A549 (cell line): ENCODE measurements at regions not wholly inside any gene's neighbourhood (a gene's known extent, or its start where the extent isn't known, plus 50 kb on each side); places are given as distances from the start of the nearest gene placed in this dataset.

Source experiments
- BHLHE40 ChIP-seq: IDR thresholded peaks from 2 replicates; pipeline ENCODE4 v1.6.1; 2012; ENCODE audit warnings: low read depth, low read length, inconsistent platforms
- CEBPB ChIP-seq, 2 experiments: fragments of >200 bp in 1 of 2; sonication (Bioruptor Twin) in 1 of 2; formaldehyde crosslinking in 1 of 2; IDR thresholded peaks; 2 replicates each; pipeline ENCODE4 v1.6.1; 2012 to 2016
- EP300 ChIP-seq, 2 experiments: fragments of >200 bp; sonication (Bioruptor Twin); formaldehyde crosslinking; IDR thresholded peaks; 2 replicates in 1 of 2; 3 replicates in 1 of 2; pipeline ENCODE4 v1.6.1; 2016 to 2017
- JUN ChIP-seq, 2 experiments: fragments of >200 bp; sonication (Bioruptor Twin); formaldehyde crosslinking; IDR thresholded peaks; 2 replicates in 1 of 2; 3 replicates in 1 of 2; pipeline ENCODE4 v1.6.1; 2016 to 2017
- MAFK ChIP-seq: fragments of 450-650 bp; IDR thresholded peaks from 2 replicates; pipeline ENCODE4 v1.6.1; 2014; ENCODE audit not compliant: partially characterized antibody
- MYC ChIP-seq: IDR thresholded peaks from 2 replicates; pipeline ENCODE4 v1.6.1; 2012; ENCODE audit warnings: mild to moderate bottlenecking, inconsistent platforms, low read length, improper control_type of control experiment, borderline replicate concordance
- POLR2A ChIP-seq: IDR thresholded peaks from 2 replicates; pipeline ENCODE4 v1.6.1; 2012; ENCODE audit warnings: mild to moderate bottlenecking, low read length
- SMC3 ChIP-seq: fragments of >200 bp; sonication (Bioruptor Twin); formaldehyde crosslinking; IDR thresholded peaks from 3 replicates; pipeline ENCODE4 v1.6.1; 2018; ENCODE audit warnings: inconsistent platforms
- TF ChIP-seq, protein P1 (sequence below): fragments of >200 bp; sonication (Bioruptor Twin); formaldehyde crosslinking; IDR thresholded peaks from 3 replicates; pipeline ENCODE4 v1.5.1; 2016
- TF ChIP-seq, protein P2 (sequence below): fragments of 150-350 bp; IDR thresholded peaks from 2 replicates; pipeline ENCODE4 v1.6.1; 2014; ENCODE audit warnings: low read depth, mild to moderate bottlenecking, low read length
- TF ChIP-seq, protein P3 (sequence below): fragments of 200-600 bp; sonication (generic); IDR thresholded peaks from 2 replicates; pipeline ENCODE4 v1.6.1; 2016; ENCODE audit warnings: antibody characterized with exemption, mild to moderate bottlenecking, moderate library complexity

DNA sequence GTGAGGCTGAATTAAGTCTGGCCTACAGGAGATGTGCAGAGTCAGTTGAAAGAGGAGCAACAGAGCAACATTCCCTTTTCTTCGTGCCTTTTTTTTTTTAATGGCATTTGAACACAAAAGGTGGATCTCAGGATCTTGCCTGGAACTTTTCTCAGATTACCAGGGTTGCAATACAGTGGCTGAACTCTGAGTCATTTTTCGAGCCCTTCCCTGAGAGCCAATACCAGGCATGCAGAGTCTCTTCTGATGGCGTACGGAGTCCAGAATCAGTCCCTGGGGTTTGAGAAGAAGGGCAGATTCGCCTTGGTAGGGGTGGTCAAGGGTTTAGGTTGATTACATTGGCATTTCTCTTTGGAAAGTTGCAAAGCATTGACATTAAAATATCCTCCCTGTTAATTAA, 271.5 kb downstream of the GAS1 start:
- TF ChIP-seq CEBPB (IDR thresholded peaks at IDR 0.05) (no peak), EP300 (IDR thresholded peaks at IDR 0.05) (no peak), MAFK (no peak), MYC (no peak), POLR2A (no peak), BHLHE40 (no peak), SMC3 (no peak), JUN (IDR thresholded peaks at IDR 0.05) (no peak)
- TF ChIP-seq, protein P1, sequence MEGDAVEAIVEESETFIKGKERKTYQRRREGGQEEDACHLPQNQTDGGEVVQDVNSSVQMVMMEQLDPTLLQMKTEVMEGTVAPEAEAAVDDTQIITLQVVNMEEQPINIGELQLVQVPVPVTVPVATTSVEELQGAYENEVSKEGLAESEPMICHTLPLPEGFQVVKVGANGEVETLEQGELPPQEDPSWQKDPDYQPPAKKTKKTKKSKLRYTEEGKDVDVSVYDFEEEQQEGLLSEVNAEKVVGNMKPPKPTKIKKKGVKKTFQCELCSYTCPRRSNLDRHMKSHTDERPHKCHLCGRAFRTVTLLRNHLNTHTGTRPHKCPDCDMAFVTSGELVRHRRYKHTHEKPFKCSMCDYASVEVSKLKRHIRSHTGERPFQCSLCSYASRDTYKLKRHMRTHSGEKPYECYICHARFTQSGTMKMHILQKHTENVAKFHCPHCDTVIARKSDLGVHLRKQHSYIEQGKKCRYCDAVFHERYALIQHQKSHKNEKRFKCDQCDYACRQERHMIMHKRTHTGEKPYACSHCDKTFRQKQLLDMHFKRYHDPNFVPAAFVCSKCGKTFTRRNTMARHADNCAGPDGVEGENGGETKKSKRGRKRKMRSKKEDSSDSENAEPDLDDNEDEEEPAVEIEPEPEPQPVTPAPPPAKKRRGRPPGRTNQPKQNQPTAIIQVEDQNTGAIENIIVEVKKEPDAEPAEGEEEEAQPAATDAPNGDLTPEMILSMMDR, result no peak
- TF ChIP-seq, protein P2, sequence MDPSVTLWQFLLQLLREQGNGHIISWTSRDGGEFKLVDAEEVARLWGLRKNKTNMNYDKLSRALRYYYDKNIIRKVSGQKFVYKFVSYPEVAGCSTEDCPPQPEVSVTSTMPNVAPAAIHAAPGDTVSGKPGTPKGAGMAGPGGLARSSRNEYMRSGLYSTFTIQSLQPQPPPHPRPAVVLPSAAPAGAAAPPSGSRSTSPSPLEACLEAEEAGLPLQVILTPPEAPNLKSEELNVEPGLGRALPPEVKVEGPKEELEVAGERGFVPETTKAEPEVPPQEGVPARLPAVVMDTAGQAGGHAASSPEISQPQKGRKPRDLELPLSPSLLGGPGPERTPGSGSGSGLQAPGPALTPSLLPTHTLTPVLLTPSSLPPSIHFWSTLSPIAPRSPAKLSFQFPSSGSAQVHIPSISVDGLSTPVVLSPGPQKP, result no peak
- TF ChIP-seq, protein P3, sequence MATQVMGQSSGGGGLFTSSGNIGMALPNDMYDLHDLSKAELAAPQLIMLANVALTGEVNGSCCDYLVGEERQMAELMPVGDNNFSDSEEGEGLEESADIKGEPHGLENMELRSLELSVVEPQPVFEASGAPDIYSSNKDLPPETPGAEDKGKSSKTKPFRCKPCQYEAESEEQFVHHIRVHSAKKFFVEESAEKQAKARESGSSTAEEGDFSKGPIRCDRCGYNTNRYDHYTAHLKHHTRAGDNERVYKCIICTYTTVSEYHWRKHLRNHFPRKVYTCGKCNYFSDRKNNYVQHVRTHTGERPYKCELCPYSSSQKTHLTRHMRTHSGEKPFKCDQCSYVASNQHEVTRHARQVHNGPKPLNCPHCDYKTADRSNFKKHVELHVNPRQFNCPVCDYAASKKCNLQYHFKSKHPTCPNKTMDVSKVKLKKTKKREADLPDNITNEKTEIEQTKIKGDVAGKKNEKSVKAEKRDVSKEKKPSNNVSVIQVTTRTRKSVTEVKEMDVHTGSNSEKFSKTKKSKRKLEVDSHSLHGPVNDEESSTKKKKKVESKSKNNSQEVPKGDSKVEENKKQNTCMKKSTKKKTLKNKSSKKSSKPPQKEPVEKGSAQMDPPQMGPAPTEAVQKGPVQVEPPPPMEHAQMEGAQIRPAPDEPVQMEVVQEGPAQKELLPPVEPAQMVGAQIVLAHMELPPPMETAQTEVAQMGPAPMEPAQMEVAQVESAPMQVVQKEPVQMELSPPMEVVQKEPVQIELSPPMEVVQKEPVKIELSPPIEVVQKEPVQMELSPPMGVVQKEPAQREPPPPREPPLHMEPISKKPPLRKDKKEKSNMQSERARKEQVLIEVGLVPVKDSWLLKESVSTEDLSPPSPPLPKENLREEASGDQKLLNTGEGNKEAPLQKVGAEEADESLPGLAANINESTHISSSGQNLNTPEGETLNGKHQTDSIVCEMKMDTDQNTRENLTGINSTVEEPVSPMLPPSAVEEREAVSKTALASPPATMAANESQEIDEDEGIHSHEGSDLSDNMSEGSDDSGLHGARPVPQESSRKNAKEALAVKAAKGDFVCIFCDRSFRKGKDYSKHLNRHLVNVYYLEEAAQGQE, result no peak
